Skeletal muscle tissue (tissue), 3 donors: ENCODE measurements at regions not wholly inside any gene's neighbourhood (a gene's known extent, or its start where the extent isn't known, plus 50 kb on each side); places are given as distances from the start of the nearest gene placed in this dataset.

Experiments
- H3K27ac ChIP-seq: one replicate; pipeline ENCODE4 v1.7.0; 2013; ENCODE audit warnings: mild to moderate bottlenecking, low read depth, low read length, inconsistent platforms
- H3K27me3 ChIP-seq, 3 donors: one replicate each; pipeline ENCODE4 v1.7.0; 2013; ENCODE audit warnings: low read length in 3 of 3; ENCODE audit not compliant: control insufficient read depth in 3 of 3, insufficient read depth in 3 of 3
- H3K36me3 ChIP-seq, 3 donors: one replicate each; pipeline ENCODE4 v1.7.0; 2013; ENCODE audit warnings: low read length in 3 of 3; ENCODE audit not compliant: control insufficient read depth in 3 of 3, insufficient read depth in 3 of 3
- H3K4me1 ChIP-seq, 3 donors: one replicate each; pipeline ENCODE4 v1.7.0; 2013; ENCODE audit warnings: low read length in 3 of 3, mild to moderate bottlenecking in 3 of 3; ENCODE audit not compliant: control insufficient read depth in 3 of 3, insufficient read depth in 3 of 3
- H3K4me3 ChIP-seq, 3 donors: one replicate each; pipeline ENCODE4 v1.7.0; 2013; ENCODE audit warnings: low read length in 3 of 3
- H3K9ac ChIP-seq, 3 donors: one replicate each; pipeline ENCODE4 v1.7.0; 2013; ENCODE audit warnings: low read length in 3 of 3, mild to moderate bottlenecking in 3 of 3, moderate library complexity in 2 of 3, low read depth in 1 of 3
- H3K9me3 ChIP-seq, 3 donors: one replicate each; pipeline ENCODE4 v1.7.0; 2013; ENCODE audit warnings: low read length in 3 of 3; ENCODE audit not compliant: control insufficient read depth in 3 of 3
- donor health status: Osteomylitis.

- Histone ChIP-seq H3K4me3 (no peak overlapping the region), H3K9ac (no peak overlapping the region), H3K27me3 (no peaks in the 10 kb centered on the region), H3K36me3 (no peaks in the 10 kb centered on the region), H3K27ac (no peak overlapping the region), H3K4me1 (peaks cover 0 to 1% (median 0%) of the 10 kb centered on the region in 3 donors), H3K9me3 (no peaks in the 10 kb centered on the region)
Observed at GRCh38 chr2:180519276-180519675, 461.1 kb upstream of the UBE2E3 start.

- no peak overlapping the region for H3K27ac ChIP-seq
- no peaks in the 10 kb centered on the region for H3K27me3 ChIP-seq
- no peaks in the 10 kb centered on the region for H3K36me3 ChIP-seq
- no peaks in the 10 kb centered on the region for H3K9me3 ChIP-seq
- no peak overlapping the region for H3K4me3 ChIP-seq
- H3K9ac ChIP-seq = no peak overlapping the region
- no peaks in the 10 kb centered on the region for H3K4me1 ChIP-seq
Observed at GRCh38 chr2:180516232-180516631, 464.2 kb upstream of the UBE2E3 start.

- H3K36me3 ChIP-seq = no peaks in the 10 kb centered on the region
- no peaks in the 10 kb centered on the region for H3K4me1 ChIP-seq
- no peaks in the 10 kb centered on the region for H3K9me3 ChIP-seq
- H3K9ac ChIP-seq = no peak overlapping the region
- H3K27me3 ChIP-seq = no peaks in the 10 kb centered on the region
- H3K27ac ChIP-seq = no peak overlapping the region
- no peak overlapping the region for H3K4me3 ChIP-seq
Observed at GRCh38 chr2:180513389-180513788, 467.0 kb upstream of the UBE2E3 start.

GRCh38 chr2:180508458-180508857 lies 471.9 kb upstream of the UBE2E3 start:
- H3K4me3 ChIP-seq = no peak overlapping the region
- no peaks in the 10 kb centered on the region for H3K9me3 ChIP-seq
- no peak overlapping the region for H3K27ac ChIP-seq
- H3K27me3 ChIP-seq = no peaks in the 10 kb centered on the region
- H3K9ac ChIP-seq = no peak overlapping the region
- H3K36me3 ChIP-seq = no peaks in the 10 kb centered on the region
- no peaks in the 10 kb centered on the region for H3K4me1 ChIP-seq

- Histone ChIP-seq H3K36me3 (no peaks in the 10 kb centered on the region), H3K27me3 (no peaks in the 10 kb centered on the region), H3K9me3 (no peaks in the 10 kb centered on the region), H3K4me3 (no peak overlapping the region), H3K27ac (no peak overlapping the region), H3K9ac (no peak overlapping the region), H3K4me1 (no peaks in the 10 kb centered on the region)
Observed at GRCh38 chr2:180507028-180507427, 473.4 kb upstream of the UBE2E3 start.

GRCh38 chr2:180505203-180505602 lies 475.2 kb upstream of the UBE2E3 start:
- H3K27ac ChIP-seq = no peak overlapping the region
- no peak overlapping the region for H3K4me3 ChIP-seq
- no peaks in the 10 kb centered on the region for H3K9me3 ChIP-seq
- no peak overlapping the region for H3K9ac ChIP-seq
- no peaks in the 10 kb centered on the region for H3K36me3 ChIP-seq
- H3K27me3 ChIP-seq = no peaks in the 10 kb centered on the region
- no peaks in the 10 kb centered on the region for H3K4me1 ChIP-seq

- peaks cover 0 to 5% (median 5%) of the 10 kb centered on the region in 3 donors for H3K4me1 ChIP-seq
- H3K9ac ChIP-seq = no peak overlapping the region
- H3K36me3 ChIP-seq = no peaks in the 10 kb centered on the region
- H3K27ac ChIP-seq = no peak overlapping the region
- H3K9me3 ChIP-seq = no peaks in the 10 kb centered on the region
- no peak overlapping the region for H3K4me3 ChIP-seq
- no peaks in the 10 kb centered on the region for H3K27me3 ChIP-seq
Observed at GRCh38 chr2:180497621-180498152, 482.7 kb upstream of the UBE2E3 start.

- no peaks in the 10 kb centered on the region for H3K36me3 ChIP-seq
- H3K4me1 ChIP-seq = peaks cover 0 to 5% (median 5%) of the 10 kb centered on the region in 3 donors
- H3K9me3 ChIP-seq = no peaks in the 10 kb centered on the region
- H3K27ac ChIP-seq = no peak overlapping the region
- no peak overlapping the region for H3K9ac ChIP-seq
- H3K27me3 ChIP-seq = no peaks in the 10 kb centered on the region
- no peak overlapping the region for H3K4me3 ChIP-seq
Observed at GRCh38 chr2:180495606-180496005, 484.8 kb upstream of the UBE2E3 start.

GRCh38 chr2:180494286-180494685 lies 486.1 kb upstream of the UBE2E3 start:
- no peaks in the 10 kb centered on the region for H3K9me3 ChIP-seq
- no peak overlapping the region for H3K9ac ChIP-seq
- H3K36me3 ChIP-seq = no peaks in the 10 kb centered on the region
- H3K27ac ChIP-seq = no peak overlapping the region
- H3K4me1 ChIP-seq = peaks cover 0 to 5% (median 5%) of the 10 kb centered on the region in 3 donors
- no peaks in the 10 kb centered on the region for H3K27me3 ChIP-seq
- H3K4me3 ChIP-seq = no peak overlapping the region

GRCh38 chr2:180482696-180483095 lies 475.6 kb upstream of the CWC22 start:
- Histone ChIP-seq H3K36me3 (no peaks in the 10 kb centered on the region), H3K4me3 (no peak overlapping the region), H3K27ac (no peak overlapping the region), H3K9ac (no peak overlapping the region), H3K9me3 (no peaks in the 10 kb centered on the region), H3K4me1 (no peaks in the 10 kb centered on the region), H3K27me3 (no peaks in the 10 kb centered on the region)

GRCh38 chr2:180481998-180482397 lies 474.9 kb upstream of the CWC22 start:
- Histone ChIP-seq H3K36me3 (no peaks in the 10 kb centered on the region), H3K27ac (no peak overlapping the region), H3K4me3 (no peak overlapping the region), H3K4me1 (no peaks in the 10 kb centered on the region), H3K9me3 (no peaks in the 10 kb centered on the region), H3K9ac (no peak overlapping the region), H3K27me3 (no peaks in the 10 kb centered on the region)
